NB4 (cell line): ENCODE measurements at regions not wholly inside any gene's neighbourhood (a gene's known extent, or its start where the extent isn't known, plus 50 kb on each side); places are given as distances from the start of the nearest gene placed in this dataset.

ENCODE experiments used
- CTCF ChIP-seq: IDR thresholded peaks from one replicate; pipeline ENCODE4 v1.5.1; 2012; ENCODE audit warnings: low read depth, low read length
- MAX ChIP-seq: IDR thresholded peaks from 2 replicates; pipeline ENCODE4 v1.6.1; 2011; ENCODE audit warnings: low read depth, low read length
- MYC ChIP-seq: IDR thresholded peaks from 2 replicates; pipeline ENCODE4 v1.6.1; 2011; ENCODE audit warnings: low read depth, low read length
- POLR2A ChIP-seq: IDR thresholded peaks from 2 replicates; pipeline ENCODE4 v1.6.1; 2011; ENCODE audit warnings: mild to moderate bottlenecking; ENCODE audit not compliant: insufficient read length; ENCODE audit errors: extremely low read depth

DNA sequence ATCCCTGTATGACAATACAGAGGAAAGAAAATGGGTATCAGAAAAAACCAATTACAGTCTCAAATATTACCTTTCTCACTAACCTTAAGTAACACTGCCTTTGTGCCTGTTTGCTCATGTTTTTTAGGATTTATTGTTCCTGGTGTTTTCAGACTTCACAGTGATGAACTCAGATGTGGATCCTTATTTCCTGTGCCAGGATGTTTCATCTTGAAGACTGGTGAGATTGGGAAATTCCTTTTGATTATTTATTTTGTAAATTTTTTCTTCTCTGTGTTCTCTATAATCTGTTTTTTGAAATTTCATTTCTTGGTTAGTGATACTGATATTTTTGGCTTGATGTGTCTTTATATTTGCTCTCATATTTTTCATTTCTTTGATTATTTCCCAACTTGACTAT lies 142.4 kb upstream of the GRIN3A start:
- no peak for TF ChIP-seq CTCF
- TF ChIP-seq POLR2A, result no peak
- no peak for TF ChIP-seq MAX
- TF ChIP-seq MYC, result no peak
